ENCODE measurements at regions not wholly inside any gene's neighbourhood (a gene's known extent, or its start where the extent isn't known, plus 50 kb on each side); places are given as distances from the start of the nearest gene placed in this dataset.

GRCh38 chr14:37650356-37651037, 55.1 kb downstream of the TTC6 start:
- H3K4me1 ChIP-seq (ENCODE audit: control insufficient read depth, insufficient read depth, low read length, poor library complexity, severe bottlenecking): no peaks in the 10 kb centered on the region
- H3K4me3 ChIP-seq (ENCODE audit: insufficient read depth, low read depth, low read length, poor library complexity, severe bottlenecking): no peak overlapping the region
- no peak for DNase-seq
- H3K9me3 ChIP-seq (ENCODE audit: control insufficient read depth, low read length): no peaks in the 10 kb centered on the region
- H3K36me3 ChIP-seq (ENCODE audit: control insufficient read depth, insufficient read depth, low read length): no peaks in the 10 kb centered on the region
- H3K27ac ChIP-seq (ENCODE audit: insufficient read depth, low read length, poor library complexity, severe bottlenecking): no peak overlapping the region
- H3K27me3 ChIP-seq (replicated peaks; ENCODE audit: control insufficient read depth, insufficient read depth, low read length, poor library complexity, severe bottlenecking): no peaks in the 10 kb centered on the region

GRCh38 chr14:37652042-37652441, 56.6 kb downstream of the TTC6 start:
- Histone ChIP-seq H3K4me3 (ENCODE audit: insufficient read depth, low read depth, low read length, poor library complexity, severe bottlenecking) (no peak overlapping the region), H3K4me1 (ENCODE audit: control insufficient read depth, insufficient read depth, low read length, poor library complexity, severe bottlenecking) (no peaks in the 10 kb centered on the region), H3K27me3 (replicated peaks; ENCODE audit: control insufficient read depth, insufficient read depth, low read length, poor library complexity, severe bottlenecking) (no peaks in the 10 kb centered on the region), H3K36me3 (ENCODE audit: control insufficient read depth, insufficient read depth, low read length) (no peaks in the 10 kb centered on the region), H3K9me3 (ENCODE audit: control insufficient read depth, low read length) (no peaks in the 10 kb centered on the region), H3K27ac (ENCODE audit: insufficient read depth, low read length, poor library complexity, severe bottlenecking) (no peak overlapping the region)
- DNase-seq: no peak

GRCh38 chr14:37655418-37655817, 60.0 kb downstream of the TTC6 start:
- no peaks in the 10 kb centered on the region for H3K4me1 ChIP-seq (ENCODE audit: control insufficient read depth, insufficient read depth, low read length, poor library complexity, severe bottlenecking)
- H3K27ac ChIP-seq (ENCODE audit: insufficient read depth, low read length, poor library complexity, severe bottlenecking): no peak overlapping the region
- H3K9me3 ChIP-seq (ENCODE audit: control insufficient read depth, low read length): no peaks in the 10 kb centered on the region
- no peak overlapping the region for H3K4me3 ChIP-seq (ENCODE audit: insufficient read depth, low read depth, low read length, poor library complexity, severe bottlenecking)
- H3K27me3 ChIP-seq (replicated peaks; ENCODE audit: control insufficient read depth, insufficient read depth, low read length, poor library complexity, severe bottlenecking): no peaks in the 10 kb centered on the region
- DNase-seq: no peak
- no peaks in the 10 kb centered on the region for H3K36me3 ChIP-seq (ENCODE audit: control insufficient read depth, insufficient read depth, low read length)

- Histone ChIP-seq H3K27me3 (replicated peaks; ENCODE audit: control insufficient read depth, insufficient read depth, low read length, poor library complexity, severe bottlenecking) (no peaks in the 10 kb centered on the region), H3K4me1 (ENCODE audit: control insufficient read depth, insufficient read depth, low read length, poor library complexity, severe bottlenecking) (no peaks in the 10 kb centered on the region), H3K4me3 (ENCODE audit: insufficient read depth, low read depth, low read length, poor library complexity, severe bottlenecking) (no peak overlapping the region), H3K9me3 (ENCODE audit: control insufficient read depth, low read length) (no peaks in the 10 kb centered on the region), H3K36me3 (ENCODE audit: control insufficient read depth, insufficient read depth, low read length) (no peaks in the 10 kb centered on the region), H3K27ac (ENCODE audit: insufficient read depth, low read length, poor library complexity, severe bottlenecking) (no peak overlapping the region)
- DNase-seq: no peak
These were observed 62.7 kb downstream of the TTC6 start for GRCh38 chr14:37658156-37658555.

GRCh38 chr14:37663498-37663897, 68.1 kb downstream of the TTC6 start:
- Histone ChIP-seq H3K27me3 (replicated peaks; ENCODE audit: control insufficient read depth, insufficient read depth, low read length, poor library complexity, severe bottlenecking) (no peaks in the 10 kb centered on the region), H3K27ac (ENCODE audit: insufficient read depth, low read length, poor library complexity, severe bottlenecking) (no peak overlapping the region), H3K9me3 (ENCODE audit: control insufficient read depth, low read length) (no peaks in the 10 kb centered on the region), H3K4me3 (ENCODE audit: insufficient read depth, low read depth, low read length, poor library complexity, severe bottlenecking) (no peak overlapping the region), H3K36me3 (ENCODE audit: control insufficient read depth, insufficient read depth, low read length) (no peaks in the 10 kb centered on the region), H3K4me1 (ENCODE audit: control insufficient read depth, insufficient read depth, low read length, poor library complexity, severe bottlenecking) (no peaks in the 10 kb centered on the region)
- no peak for DNase-seq

GRCh38 chr14:37665479-37665878, 70.0 kb downstream of the TTC6 start:
- no peak overlapping the region for H3K4me3 ChIP-seq (ENCODE audit: insufficient read depth, low read depth, low read length, poor library complexity, severe bottlenecking)

GRCh38 chr14:37665951-37666350, 70.5 kb downstream of the TTC6 start:
- no peak overlapping the region for H3K4me3 ChIP-seq (ENCODE audit: insufficient read depth, low read depth, low read length, poor library complexity, severe bottlenecking)
- no peaks in the 10 kb centered on the region for H3K4me1 ChIP-seq (ENCODE audit: control insufficient read depth, insufficient read depth, low read length, poor library complexity, severe bottlenecking)
- no peaks in the 10 kb centered on the region for H3K27me3 ChIP-seq (replicated peaks; ENCODE audit: control insufficient read depth, insufficient read depth, low read length, poor library complexity, severe bottlenecking)
- DNase-seq: no peak
- no peak overlapping the region for H3K27ac ChIP-seq (ENCODE audit: insufficient read depth, low read length, poor library complexity, severe bottlenecking)
- no peaks in the 10 kb centered on the region for H3K36me3 ChIP-seq (ENCODE audit: control insufficient read depth, insufficient read depth, low read length)
- no peaks in the 10 kb centered on the region for H3K9me3 ChIP-seq (ENCODE audit: control insufficient read depth, low read length)

More at GRCh38 chr14:37665479-37665878, 70.0 kb downstream of the TTC6 start:
- no peak for DNase-seq
- no peak overlapping the region for H3K27ac ChIP-seq (ENCODE audit: insufficient read depth, low read length, poor library complexity, severe bottlenecking)
- H3K27me3 ChIP-seq (replicated peaks; ENCODE audit: control insufficient read depth, insufficient read depth, low read length, poor library complexity, severe bottlenecking): no peaks in the 10 kb centered on the region
- no peaks in the 10 kb centered on the region for H3K36me3 ChIP-seq (ENCODE audit: control insufficient read depth, insufficient read depth, low read length)
- no peaks in the 10 kb centered on the region for H3K4me1 ChIP-seq (ENCODE audit: control insufficient read depth, insufficient read depth, low read length, poor library complexity, severe bottlenecking)
- no peaks in the 10 kb centered on the region for H3K9me3 ChIP-seq (ENCODE audit: control insufficient read depth, low read length)

GRCh38 chr14:37668646-37669045, 73.2 kb downstream of the TTC6 start:
- DNase-seq: no peak
- H3K4me3 ChIP-seq (ENCODE audit: insufficient read depth, low read depth, low read length, poor library complexity, severe bottlenecking): no peak overlapping the region
- no peaks in the 10 kb centered on the region for H3K36me3 ChIP-seq (ENCODE audit: control insufficient read depth, insufficient read depth, low read length)
- no peaks in the 10 kb centered on the region for H3K4me1 ChIP-seq (ENCODE audit: control insufficient read depth, insufficient read depth, low read length, poor library complexity, severe bottlenecking)
- H3K27ac ChIP-seq (ENCODE audit: insufficient read depth, low read length, poor library complexity, severe bottlenecking): no peak overlapping the region
- H3K9me3 ChIP-seq (ENCODE audit: control insufficient read depth, low read length): no peaks in the 10 kb centered on the region
- no peaks in the 10 kb centered on the region for H3K27me3 ChIP-seq (replicated peaks; ENCODE audit: control insufficient read depth, insufficient read depth, low read length, poor library complexity, severe bottlenecking)

- Histone ChIP-seq H3K4me1 (ENCODE audit: control insufficient read depth, insufficient read depth, low read length, poor library complexity, severe bottlenecking) (no peaks in the 10 kb centered on the region), H3K4me3 (ENCODE audit: insufficient read depth, low read depth, low read length, poor library complexity, severe bottlenecking) (no peak overlapping the region), H3K9me3 (ENCODE audit: control insufficient read depth, low read length) (no peaks in the 10 kb centered on the region), H3K36me3 (ENCODE audit: control insufficient read depth, insufficient read depth, low read length) (no peaks in the 10 kb centered on the region), H3K27me3 (replicated peaks; ENCODE audit: control insufficient read depth, insufficient read depth, low read length, poor library complexity, severe bottlenecking) (no peaks in the 10 kb centered on the region), H3K27ac (ENCODE audit: insufficient read depth, low read length, poor library complexity, severe bottlenecking) (no peak overlapping the region)
- no peak for DNase-seq
These were observed 73.8 kb downstream of the TTC6 start for GRCh38 chr14:37669242-37669641.

GRCh38 chr14:37673439-37673838, 78.0 kb downstream of the TTC6 start:
- no peaks in the 10 kb centered on the region for H3K9me3 ChIP-seq (ENCODE audit: control insufficient read depth, low read length)
- no peaks in the 10 kb centered on the region for H3K4me1 ChIP-seq (ENCODE audit: control insufficient read depth, insufficient read depth, low read length, poor library complexity, severe bottlenecking)
- no peak for DNase-seq
- no peaks in the 10 kb centered on the region for H3K36me3 ChIP-seq (ENCODE audit: control insufficient read depth, insufficient read depth, low read length)
- no peak overlapping the region for H3K27ac ChIP-seq (ENCODE audit: insufficient read depth, low read length, poor library complexity, severe bottlenecking)
- H3K4me3 ChIP-seq (ENCODE audit: insufficient read depth, low read depth, low read length, poor library complexity, severe bottlenecking): no peak overlapping the region
- no peaks in the 10 kb centered on the region for H3K27me3 ChIP-seq (replicated peaks; ENCODE audit: control insufficient read depth, insufficient read depth, low read length, poor library complexity, severe bottlenecking)

Measured in effector memory CD4-positive, alpha-beta T cell (primary cell).